HG03135 (cell line): ENCODE measurements at regions not wholly inside any gene's neighbourhood (a gene's known extent, or its start where the extent isn't known, plus 50 kb on each side); places are given as distances from the start of the nearest gene placed in this dataset.
A peak's percentile ranks its signal among the peaks of the same experiment; 100 is the strongest.
"Not testable (repeated sequence)": the region's sequence is repeated elsewhere in the genome, so short reads cannot be mapped to it uniquely, and the experiment has no call there.

Experiments
- ATAC-seq: cut with Tn5 transposase; IDR thresholded peaks from one replicate; pipeline ENCODE4 v1.9.1; 2021; ENCODE audit warnings: mild to moderate bottlenecking, moderate library complexity; ENCODE audit not compliant: unreplicated experiment

GRCh38 chr10:78654047-78654590 is 414.6 kb upstream of the ZMIZ1 start:
- no peak for ATAC-seq

DNA sequence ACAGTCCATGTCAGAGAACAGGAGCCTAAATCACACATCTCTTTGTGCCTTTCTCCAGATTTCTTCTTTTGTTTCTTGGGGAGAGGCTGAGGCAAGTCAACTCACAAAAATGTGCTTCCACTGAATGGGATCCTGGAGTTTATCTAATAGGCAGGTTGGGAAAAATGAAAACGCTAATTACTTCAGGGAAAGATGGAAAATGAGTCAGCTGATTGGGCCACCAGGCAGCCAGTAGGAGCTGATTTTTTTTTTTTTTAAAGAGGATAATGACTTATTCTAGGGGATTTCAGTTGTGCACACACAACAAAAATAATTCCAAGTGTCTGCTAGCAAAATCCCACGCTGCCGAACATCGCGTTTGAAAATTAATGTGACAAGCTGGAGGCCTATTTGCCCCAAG is 412.8 kb upstream of the ZMIZ1 start:
- no peak for ATAC-seq

GRCh38 chr10:78656417-78657162 is 412.2 kb upstream of the ZMIZ1 start:
- no peak for ATAC-seq

- peak; percentile 54 for ATAC-seq
These were observed 411.5 kb upstream of the ZMIZ1 start for GRCh38 chr10:78657163-78657861.

DNA sequence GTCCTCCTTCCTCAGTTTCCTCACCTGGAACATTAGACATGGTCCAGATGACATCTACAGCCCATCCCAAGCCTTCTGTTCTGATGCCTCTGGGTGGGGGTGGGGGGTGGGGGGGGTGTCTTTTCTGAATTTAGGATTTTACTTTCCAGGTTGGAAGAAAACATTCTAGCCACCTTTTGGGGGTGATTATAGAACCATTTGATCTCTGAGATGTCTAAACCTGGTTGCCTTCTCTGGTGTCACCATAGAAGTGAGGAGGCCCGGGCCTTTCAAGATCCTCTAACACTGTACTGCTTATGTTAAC is 411.0 kb upstream of the ZMIZ1 start:
- no peak for ATAC-seq

- ATAC-seq = peak; percentile 71
These were observed 409.8 kb upstream of the ZMIZ1 start for GRCh38 chr10:78658645-78659597.

- ATAC-seq = no peak
These were observed 409.2 kb upstream of the ZMIZ1 start for GRCh38 chr10:78659598-78659967.

DNA sequence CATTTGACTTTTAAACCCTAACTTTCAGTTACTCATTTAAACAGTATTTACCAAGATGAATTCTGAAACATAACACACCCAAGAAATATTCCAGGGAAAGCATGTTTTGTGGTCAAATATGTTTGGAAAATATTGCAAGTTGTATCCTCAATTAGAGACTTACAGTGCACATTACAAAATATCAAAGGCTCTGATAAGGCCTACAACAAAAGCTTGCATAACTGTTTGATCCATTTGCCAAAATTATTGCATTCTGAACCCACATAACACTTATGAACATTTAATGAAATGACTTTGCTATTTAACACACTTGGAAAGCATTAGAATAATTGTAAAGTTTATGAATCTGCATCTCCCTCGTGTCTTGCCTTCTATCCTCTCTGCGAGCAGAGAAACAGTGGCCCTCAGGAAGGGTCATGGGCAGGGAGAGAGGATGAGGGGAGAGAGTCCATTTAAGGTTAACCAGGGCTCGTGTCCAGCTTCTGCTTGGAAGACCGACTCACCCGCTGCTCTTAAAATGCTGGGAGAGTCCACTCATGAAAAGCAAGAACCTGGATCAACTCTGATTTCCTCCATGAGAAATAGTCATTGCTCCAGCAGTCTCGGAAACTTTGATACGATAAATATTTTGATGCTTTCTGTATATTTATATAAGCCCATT is 408.2 kb upstream of the ZMIZ1 start:
- no peak for ATAC-seq

DNA sequence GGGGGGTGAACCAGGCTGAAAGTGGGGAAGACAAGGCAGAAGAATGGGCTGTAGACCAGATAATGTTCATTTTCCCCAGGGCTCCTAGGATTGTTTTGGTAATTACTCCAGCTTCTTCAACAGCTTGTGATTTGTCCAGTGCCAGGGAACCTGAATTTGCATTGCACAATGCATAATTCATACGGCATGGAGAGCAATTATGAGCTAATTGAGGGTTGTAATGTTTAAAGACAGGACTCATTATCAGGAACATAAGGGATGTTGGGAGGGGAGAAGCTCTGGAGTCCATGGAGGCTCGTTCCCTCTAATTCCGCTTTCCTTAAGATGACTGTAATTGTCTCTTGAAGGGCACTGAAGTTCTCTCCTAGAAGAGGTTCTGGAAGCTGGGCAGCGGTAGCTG is 405.0 kb upstream of the ZMIZ1 start:
- no peak for ATAC-seq

GRCh38 chr10:78664929-78665553 is 403.7 kb upstream of the ZMIZ1 start:
- no peak for ATAC-seq

- ATAC-seq = no peak
These were observed 395.8 kb upstream of the ZMIZ1 start for GRCh38 chr10:78672918-78673317.

- ATAC-seq = not testable (repeated sequence)
These were observed 387.6 kb upstream of the ZMIZ1 start for GRCh38 chr10:78681141-78681540.

DNA sequence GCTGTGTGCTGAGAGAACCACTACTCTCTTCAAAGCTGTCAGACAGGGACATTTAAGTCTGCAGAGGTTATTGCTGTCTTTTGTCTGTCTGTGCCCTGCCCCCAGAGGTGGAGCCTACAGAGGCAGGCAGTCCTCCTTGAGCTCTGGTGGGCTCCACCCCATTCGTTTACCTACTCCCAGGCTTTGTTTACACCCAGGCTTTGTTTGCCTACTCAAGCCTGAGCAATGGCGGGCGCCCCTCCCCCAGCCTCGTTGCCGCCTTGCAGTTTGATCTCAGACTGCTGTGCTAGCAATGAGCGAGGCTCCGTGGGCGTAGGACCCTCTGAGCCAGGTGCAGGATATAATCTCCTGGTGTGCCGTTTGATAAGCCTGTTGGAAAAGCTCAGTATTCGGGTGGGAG is 386.8 kb upstream of the ZMIZ1 start:
- ATAC-seq = not testable (repeated sequence)

DNA sequence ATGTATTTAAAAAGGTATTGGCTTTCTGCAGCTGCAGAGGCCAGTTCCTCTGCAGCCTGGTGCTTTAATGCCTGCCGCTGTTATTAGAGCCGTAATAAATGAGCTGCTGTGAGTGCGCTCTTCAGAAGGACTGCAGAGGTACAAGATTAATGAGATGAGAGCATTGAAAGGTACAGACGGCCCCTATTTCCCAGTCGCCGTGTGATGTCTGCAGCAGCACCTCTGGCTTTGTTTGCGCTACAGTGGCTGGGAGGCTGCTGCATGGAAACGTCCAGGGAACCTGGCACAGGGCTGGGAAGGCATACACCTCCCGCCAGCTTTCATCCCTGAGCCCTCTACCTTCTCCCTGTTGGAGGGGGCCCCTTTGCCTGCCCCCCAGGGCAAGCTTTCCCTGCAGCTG is 383.8 kb upstream of the ZMIZ1 start:
- no peak for ATAC-seq

- no peak for ATAC-seq
These were observed 383.2 kb upstream of the ZMIZ1 start for GRCh38 chr10:78685466-78686103.

DNA sequence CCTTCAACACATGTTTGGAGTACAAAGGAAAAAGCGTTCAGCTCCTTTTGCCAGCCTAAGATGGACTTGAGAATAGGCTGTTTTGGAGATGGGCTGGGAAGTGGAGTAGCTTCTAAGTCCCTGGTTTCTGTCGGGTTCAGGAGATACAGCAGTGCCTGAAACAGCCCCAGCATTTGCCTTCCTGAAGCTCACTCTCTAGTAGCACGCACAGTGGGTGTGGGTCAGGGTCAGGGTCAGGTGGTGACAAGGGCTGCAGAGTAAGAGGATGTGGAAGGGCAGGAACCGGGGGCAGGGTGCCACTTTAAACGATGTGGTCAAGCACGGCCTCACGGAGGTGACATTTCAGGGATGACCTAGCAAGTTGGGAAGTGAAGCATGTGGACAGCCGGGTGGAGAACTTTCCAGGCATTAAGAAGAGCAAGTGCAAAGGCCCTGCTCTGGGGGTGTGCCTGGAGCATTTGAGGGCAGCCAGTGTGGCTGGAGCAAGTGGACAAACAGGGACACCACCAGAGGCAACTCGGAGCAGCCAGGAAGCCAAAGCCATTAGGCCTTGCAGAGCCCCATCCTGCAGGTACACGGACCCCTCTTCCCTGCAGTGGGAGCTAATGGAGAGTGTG is 382.2 kb upstream of the ZMIZ1 start:
- no peak for ATAC-seq

DNA sequence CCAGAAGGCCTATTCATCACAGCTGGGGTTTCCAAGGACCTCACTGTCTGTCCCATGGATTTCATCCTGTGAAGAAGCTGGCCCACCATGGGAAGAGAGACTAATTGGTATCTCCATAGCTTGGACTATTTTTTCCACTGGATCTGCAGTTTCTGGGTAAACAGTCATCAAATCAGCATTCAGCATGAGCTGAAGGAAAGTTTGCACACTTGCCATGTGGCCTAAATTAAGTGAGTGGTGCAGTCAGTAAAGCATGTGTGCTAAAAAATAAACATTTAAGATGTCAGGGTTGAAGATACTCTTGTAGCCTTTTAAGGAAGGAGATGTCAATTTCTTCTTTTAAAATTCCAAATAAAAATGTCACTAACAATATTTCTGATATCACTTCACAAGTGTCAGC is 381.1 kb upstream of the ZMIZ1 start:
- no peak for ATAC-seq

DNA sequence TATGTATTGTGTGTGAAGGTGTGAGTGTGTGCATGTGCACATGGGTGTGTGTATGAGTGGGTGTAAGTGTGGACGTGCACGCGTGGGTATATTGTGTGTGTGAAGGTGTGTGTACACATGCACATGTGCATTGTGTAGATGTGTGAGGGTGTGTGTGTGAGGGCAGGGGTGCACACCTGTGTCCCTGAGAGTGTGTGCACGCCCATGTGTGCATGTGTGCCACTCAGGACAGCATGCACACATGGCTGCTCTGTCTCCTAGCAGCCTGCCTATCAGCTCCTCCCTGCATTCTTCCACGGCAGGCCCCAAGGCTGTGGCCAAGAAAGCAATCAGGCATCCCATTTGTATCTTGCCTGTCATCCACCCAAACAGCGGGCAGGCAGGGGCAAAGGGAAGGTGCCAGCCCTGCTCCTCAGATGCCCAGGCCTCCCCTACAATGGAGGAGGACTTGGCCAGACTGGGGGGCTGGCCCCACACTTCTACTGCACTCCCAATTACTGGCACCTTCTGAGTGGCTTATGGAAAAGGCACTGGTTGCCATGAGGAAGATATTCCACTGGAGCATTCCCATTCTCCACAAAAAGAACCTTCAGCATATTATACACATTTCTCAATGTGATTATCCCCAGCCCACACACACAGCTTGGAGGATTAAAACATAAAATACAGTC is 380.4 kb upstream of the ZMIZ1 start:
- no peak for ATAC-seq
